ENCODE measurements at regions not wholly inside any gene's neighbourhood (a gene's known extent, or its start where the extent isn't known, plus 50 kb on each side); places are given as distances from the start of the nearest gene placed in this dataset.
"Not testable (repeated sequence)": the region's sequence is repeated elsewhere in the genome, so short reads cannot be mapped to it uniquely, and the experiment has no call there.

DNA sequence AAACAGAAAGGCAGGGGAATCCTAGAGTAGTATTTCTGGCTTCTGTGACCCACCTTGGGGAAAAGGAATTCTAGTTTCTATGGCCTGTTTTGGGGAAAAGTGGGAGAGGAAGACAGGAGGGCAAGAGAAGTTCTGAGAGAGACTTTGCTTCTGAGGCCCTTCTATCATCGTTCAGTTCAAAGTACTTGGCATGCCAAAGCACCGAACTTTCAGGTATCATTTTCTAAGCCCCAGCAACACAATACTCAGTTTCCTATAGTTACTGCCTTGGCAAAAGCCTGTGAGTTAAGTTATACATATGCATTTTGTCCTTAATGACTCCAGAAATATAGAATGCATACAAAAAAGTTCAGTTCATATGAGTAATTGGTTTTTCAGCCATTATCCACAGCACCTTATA is 74.1 kb upstream of the CHD2 start:
- TF ChIP-seq OSR1 (CRISPR knock-in tag; IDR thresholded peaks at IDR 0.05) = no peak
- no peak for TF ChIP-seq BACH2 (CRISPR knock-in tag; IDR thresholded peaks at IDR 0.05; ENCODE audit: borderline replicate concordance)
- TF ChIP-seq ISL1 (CRISPR knock-in tag; IDR thresholded peaks at IDR 0.05) = no peak
- no peak for TF ChIP-seq ESRRG (CRISPR knock-in tag; IDR thresholded peaks at IDR 0.05)
- TF ChIP-seq, protein P1, sequence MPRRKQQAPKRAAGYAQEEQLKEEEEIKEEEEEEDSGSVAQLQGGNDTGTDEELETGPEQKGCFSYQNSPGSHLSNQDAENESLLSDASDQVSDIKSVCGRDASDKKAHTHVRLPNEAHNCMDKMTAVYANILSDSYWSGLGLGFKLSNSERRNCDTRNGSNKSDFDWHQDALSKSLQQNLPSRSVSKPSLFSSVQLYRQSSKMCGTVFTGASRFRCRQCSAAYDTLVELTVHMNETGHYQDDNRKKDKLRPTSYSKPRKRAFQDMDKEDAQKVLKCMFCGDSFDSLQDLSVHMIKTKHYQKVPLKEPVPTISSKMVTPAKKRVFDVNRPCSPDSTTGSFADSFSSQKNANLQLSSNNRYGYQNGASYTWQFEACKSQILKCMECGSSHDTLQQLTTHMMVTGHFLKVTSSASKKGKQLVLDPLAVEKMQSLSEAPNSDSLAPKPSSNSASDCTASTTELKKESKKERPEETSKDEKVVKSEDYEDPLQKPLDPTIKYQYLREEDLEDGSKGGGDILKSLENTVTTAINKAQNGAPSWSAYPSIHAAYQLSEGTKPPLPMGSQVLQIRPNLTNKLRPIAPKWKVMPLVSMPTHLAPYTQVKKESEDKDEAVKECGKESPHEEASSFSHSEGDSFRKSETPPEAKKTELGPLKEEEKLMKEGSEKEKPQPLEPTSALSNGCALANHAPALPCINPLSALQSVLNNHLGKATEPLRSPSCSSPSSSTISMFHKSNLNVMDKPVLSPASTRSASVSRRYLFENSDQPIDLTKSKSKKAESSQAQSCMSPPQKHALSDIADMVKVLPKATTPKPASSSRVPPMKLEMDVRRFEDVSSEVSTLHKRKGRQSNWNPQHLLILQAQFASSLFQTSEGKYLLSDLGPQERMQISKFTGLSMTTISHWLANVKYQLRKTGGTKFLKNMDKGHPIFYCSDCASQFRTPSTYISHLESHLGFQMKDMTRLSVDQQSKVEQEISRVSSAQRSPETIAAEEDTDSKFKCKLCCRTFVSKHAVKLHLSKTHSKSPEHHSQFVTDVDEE (CRISPR knock-in tag; IDR thresholded peaks at IDR 0.05) = no peak
- no peak for TF ChIP-seq TOX (CRISPR knock-in tag; IDR thresholded peaks at IDR 0.05; ENCODE audit: borderline replicate concordance)
- TF ChIP-seq SNAI2 (CRISPR knock-in tag; IDR thresholded peaks at IDR 0.05) = no peak
- no peak for TF ChIP-seq GLIS3 (CRISPR knock-in tag; IDR thresholded peaks at IDR 0.05)
- ATAC-seq = no peak

GRCh38 chr15:92827991-92828390 is 72.1 kb upstream of the CHD2 start:
- ATAC-seq = not testable (repeated sequence)

DNA sequence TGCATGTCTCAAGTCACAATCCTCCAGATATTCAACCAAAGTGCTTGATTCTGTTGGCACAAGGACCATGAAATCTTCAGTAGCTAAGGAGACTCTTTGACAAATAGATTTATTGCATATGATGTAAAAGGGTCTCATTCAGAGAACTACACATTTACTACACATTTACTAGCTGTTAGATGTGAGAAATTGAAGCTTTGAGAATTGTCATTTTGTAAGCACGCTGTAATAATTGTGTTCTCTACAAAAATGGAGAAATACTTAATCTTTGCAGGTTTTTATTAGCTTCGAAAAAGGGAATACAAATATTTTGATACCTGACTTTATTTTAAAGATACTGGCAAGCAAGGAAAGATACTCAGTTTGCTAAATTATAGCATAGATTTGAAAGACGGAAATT is 70.2 kb upstream of the CHD2 start:
- TF ChIP-seq PPARA (CRISPR knock-in tag; IDR thresholded peaks at IDR 0.05; ENCODE audit: borderline replicate concordance) (no peak), CSDC2 (CRISPR knock-in tag; IDR thresholded peaks at IDR 0.05) (no peak), ZFP3 (CRISPR knock-in tag; IDR thresholded peaks at IDR 0.05) (no peak), ARNTL (CRISPR knock-in tag; IDR thresholded peaks at IDR 0.05; ENCODE audit: borderline replicate concordance, low read depth) (no peak), ZFP30 (CRISPR knock-in tag; IDR thresholded peaks at IDR 0.05) (no peak)
- TF ChIP-seq, protein P2, sequence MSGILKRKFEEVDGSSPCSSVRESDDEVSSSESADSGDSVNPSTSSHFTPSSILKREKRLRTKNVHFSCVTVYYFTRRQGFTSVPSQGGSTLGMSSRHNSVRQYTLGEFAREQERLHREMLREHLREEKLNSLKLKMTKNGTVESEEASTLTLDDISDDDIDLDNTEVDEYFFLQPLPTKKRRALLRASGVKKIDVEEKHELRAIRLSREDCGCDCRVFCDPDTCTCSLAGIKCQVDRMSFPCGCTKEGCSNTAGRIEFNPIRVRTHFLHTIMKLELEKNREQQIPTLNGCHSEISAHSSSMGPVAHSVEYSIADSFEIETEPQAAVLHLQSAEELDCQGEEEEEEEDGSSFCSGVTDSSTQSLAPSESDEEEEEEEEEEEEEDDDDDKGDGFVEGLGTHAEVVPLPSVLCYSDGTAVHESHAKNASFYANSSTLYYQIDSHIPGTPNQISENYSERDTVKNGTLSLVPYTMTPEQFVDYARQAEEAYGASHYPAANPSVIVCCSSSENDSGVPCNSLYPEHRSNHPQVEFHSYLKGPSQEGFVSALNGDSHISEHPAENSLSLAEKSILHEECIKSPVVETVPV (CRISPR knock-in tag; IDR thresholded peaks at IDR 0.05) = no peak
- TF ChIP-seq, protein P3, sequence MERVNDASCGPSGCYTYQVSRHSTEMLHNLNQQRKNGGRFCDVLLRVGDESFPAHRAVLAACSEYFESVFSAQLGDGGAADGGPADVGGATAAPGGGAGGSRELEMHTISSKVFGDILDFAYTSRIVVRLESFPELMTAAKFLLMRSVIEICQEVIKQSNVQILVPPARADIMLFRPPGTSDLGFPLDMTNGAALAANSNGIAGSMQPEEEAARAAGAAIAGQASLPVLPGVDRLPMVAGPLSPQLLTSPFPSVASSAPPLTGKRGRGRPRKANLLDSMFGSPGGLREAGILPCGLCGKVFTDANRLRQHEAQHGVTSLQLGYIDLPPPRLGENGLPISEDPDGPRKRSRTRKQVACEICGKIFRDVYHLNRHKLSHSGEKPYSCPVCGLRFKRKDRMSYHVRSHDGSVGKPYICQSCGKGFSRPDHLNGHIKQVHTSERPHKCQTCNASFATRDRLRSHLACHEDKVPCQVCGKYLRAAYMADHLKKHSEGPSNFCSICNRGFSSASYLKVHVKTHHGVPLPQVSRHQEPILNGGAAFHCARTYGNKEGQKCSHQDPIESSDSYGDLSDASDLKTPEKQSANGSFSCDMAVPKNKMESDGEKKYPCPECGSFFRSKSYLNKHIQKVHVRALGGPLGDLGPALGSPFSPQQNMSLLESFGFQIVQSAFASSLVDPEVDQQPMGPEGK (CRISPR knock-in tag; IDR thresholded peaks at IDR 0.05; ENCODE audit: borderline replicate concordance) = no peak
- ATAC-seq = no peak

- ATAC-seq = no peak; the same call in 2 of the 3 replicates
- TF ChIP-seq SNAI2 (CRISPR knock-in tag; IDR thresholded peaks at IDR 0.05) (no peak), RARB (CRISPR knock-in tag; IDR thresholded peaks at IDR 0.05) (no peak), CSDC2 (CRISPR knock-in tag; IDR thresholded peaks at IDR 0.05) (no peak)
These were observed 68.8 kb upstream of the CHD2 start for GRCh38 chr15:92831336-92831654.

GRCh38 chr15:92831655-92832328 is 68.3 kb upstream of the CHD2 start:
- peak; percentile 99 for ATAC-seq
- TF ChIP-seq ZNF70 (CRISPR knock-in tag; IDR thresholded peaks at IDR 0.05) (no peak), ZFP3 (CRISPR knock-in tag; IDR thresholded peaks at IDR 0.05) (no peak), CSDC2 (CRISPR knock-in tag; IDR thresholded peaks at IDR 0.05) (no peak), ZNF565 (CRISPR knock-in tag; conservative IDR thresholded peaks at IDR 0.05; ENCODE audit: low read depth) (no peak), TCF4 (CRISPR knock-in tag; IDR thresholded peaks at IDR 0.05; ENCODE audit: borderline replicate concordance) (no peak; the same call in 1 of the 2 replicates), SNAI2 (CRISPR knock-in tag; IDR thresholded peaks at IDR 0.05) (no peak), GLIS3 (CRISPR knock-in tag; IDR thresholded peaks at IDR 0.05) (no peak)
- TF ChIP-seq, protein P4, sequence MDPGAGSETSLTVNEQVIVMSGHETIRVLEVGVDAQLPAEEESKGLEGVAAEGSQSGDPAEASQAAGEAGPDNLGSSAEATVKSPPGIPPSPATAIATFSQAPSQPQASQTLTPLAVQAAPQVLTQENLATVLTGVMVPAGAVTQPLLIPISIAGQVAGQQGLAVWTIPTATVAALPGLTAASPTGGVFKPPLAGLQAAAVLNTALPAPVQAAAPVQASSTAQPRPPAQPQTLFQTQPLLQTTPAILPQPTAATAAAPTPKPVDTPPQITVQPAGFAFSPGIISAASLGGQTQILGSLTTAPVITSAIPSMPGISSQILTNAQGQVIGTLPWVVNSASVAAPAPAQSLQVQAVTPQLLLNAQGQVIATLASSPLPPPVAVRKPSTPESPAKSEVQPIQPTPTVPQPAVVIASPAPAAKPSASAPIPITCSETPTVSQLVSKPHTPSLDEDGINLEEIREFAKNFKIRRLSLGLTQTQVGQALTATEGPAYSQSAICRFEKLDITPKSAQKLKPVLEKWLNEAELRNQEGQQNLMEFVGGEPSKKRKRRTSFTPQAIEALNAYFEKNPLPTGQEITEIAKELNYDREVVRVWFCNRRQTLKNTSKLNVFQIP (CRISPR knock-in tag; IDR thresholded peaks at IDR 0.05; ENCODE audit: borderline replicate concordance, low read depth) = no peak
- TF ChIP-seq, protein P2 (CRISPR knock-in tag; IDR thresholded peaks at IDR 0.05) = no peak
- TF ChIP-seq, protein P1 (CRISPR knock-in tag; IDR thresholded peaks at IDR 0.05) = 0 out of 2 replicates have a peak, but pooled peaks have one; percentile 39

Measured in SK-N-SH treated with all-trans-retinoic acid at 6 μM for 48 hours (cell line).